RWPE2 (cell line): ENCODE measurements at regions not wholly inside any gene's neighbourhood (a gene's known extent, or its start where the extent isn't known, plus 50 kb on each side); places are given as distances from the start of the nearest gene placed in this dataset.
"Not testable (repeated sequence)": the region's sequence is repeated elsewhere in the genome, so short reads cannot be mapped to it uniquely, and the experiment has no call there.

Source experiments
- ATAC-seq: fragments of 200-7000 bp; cut with Tn5 transposase; 3 replicates; pipeline ENCODE4 v1.9.1; 2021; ENCODE audit warnings: low read depth
- DNase-seq: peaks from one replicate; pipeline ENCODE4 v3.0.0-alpha.2; 2020; ENCODE audit warnings: low spot score
- H3K27ac ChIP-seq: fragments of 450-650 bp; 2 replicates; pipeline ENCODE4 v1.5.1; 2017; ENCODE audit warnings: mild to moderate bottlenecking; ENCODE audit not compliant: poor library complexity, severe bottlenecking
- H3K27me3 ChIP-seq: fragments of 250-450 bp; sonication (Bioruptor Pico); 2 replicates; pipeline ENCODE4 v1.5.1; 2021; ENCODE audit warnings: mild to moderate bottlenecking, moderate library complexity; ENCODE audit not compliant: insufficient read depth, poor library complexity, severe bottlenecking
- H3K36me3 ChIP-seq: fragments of 250-450 bp; sonication (Bioruptor Pico); 2 replicates; pipeline ENCODE4 v1.5.1; 2020; ENCODE audit warnings: low read depth, mild to moderate bottlenecking, moderate library complexity
- H3K4me1 ChIP-seq: fragments of 250-450 bp; sonication (Bioruptor Pico); 2 replicates; pipeline ENCODE4 v1.5.1; 2021; ENCODE audit warnings: mild to moderate bottlenecking, moderate library complexity; ENCODE audit not compliant: insufficient read depth, poor library complexity, severe bottlenecking
- H3K4me3 ChIP-seq: fragments of 250-450 bp; sonication (Bioruptor Pico); 2 replicates; pipeline ENCODE4 v1.5.1; 2021; ENCODE audit warnings: mild to moderate bottlenecking, moderate library complexity; ENCODE audit not compliant: severe bottlenecking
- H3K9me3 ChIP-seq: fragments of 250-450 bp; sonication (Bioruptor Pico); 2 replicates; pipeline ENCODE4 v1.5.1; 2021; ENCODE audit warnings: mild to moderate bottlenecking, moderate library complexity; ENCODE audit not compliant: severe bottlenecking
- TF ChIP-seq, protein P1 (sequence below): fragments of 450-650 bp; IDR thresholded peaks from one replicate; pipeline ENCODE4 v1.5.1; 2017; ENCODE audit warnings: mild to moderate bottlenecking, moderate library complexity; ENCODE audit not compliant: poor library complexity, severe bottlenecking

DNA sequence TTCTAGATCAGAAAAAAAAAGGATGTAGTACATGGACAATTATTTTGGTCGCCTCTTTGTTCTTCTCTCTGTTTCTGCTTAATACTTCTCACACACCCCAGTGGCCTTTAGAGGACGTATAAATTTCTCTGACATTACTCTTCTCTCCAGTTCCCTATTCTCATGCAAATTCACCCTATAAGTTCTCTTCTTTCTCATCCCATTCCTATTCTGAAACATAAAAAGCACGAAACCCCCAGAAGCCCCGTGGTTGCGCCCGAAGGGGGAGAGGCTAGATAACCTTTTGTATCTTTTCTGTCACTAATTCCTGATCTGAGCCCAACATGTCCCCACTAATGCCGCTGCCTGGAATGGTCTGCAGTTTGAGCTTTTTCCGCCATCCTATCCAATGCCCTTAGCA lies 136.9 kb downstream of the SKIDA1 start:
- ATAC-seq (no peak), DNase-seq (no peak)
- Histone ChIP-seq H3K36me3 (no peaks in the 10 kb centered on the region), H3K4me3 (no peak overlapping the region), H3K4me1 (no peaks in the 10 kb centered on the region), H3K9me3 (no peaks in the 10 kb centered on the region), H3K27me3 (no peaks in the 10 kb centered on the region), H3K27ac (no peak overlapping the region)
- TF ChIP-seq, protein P1, sequence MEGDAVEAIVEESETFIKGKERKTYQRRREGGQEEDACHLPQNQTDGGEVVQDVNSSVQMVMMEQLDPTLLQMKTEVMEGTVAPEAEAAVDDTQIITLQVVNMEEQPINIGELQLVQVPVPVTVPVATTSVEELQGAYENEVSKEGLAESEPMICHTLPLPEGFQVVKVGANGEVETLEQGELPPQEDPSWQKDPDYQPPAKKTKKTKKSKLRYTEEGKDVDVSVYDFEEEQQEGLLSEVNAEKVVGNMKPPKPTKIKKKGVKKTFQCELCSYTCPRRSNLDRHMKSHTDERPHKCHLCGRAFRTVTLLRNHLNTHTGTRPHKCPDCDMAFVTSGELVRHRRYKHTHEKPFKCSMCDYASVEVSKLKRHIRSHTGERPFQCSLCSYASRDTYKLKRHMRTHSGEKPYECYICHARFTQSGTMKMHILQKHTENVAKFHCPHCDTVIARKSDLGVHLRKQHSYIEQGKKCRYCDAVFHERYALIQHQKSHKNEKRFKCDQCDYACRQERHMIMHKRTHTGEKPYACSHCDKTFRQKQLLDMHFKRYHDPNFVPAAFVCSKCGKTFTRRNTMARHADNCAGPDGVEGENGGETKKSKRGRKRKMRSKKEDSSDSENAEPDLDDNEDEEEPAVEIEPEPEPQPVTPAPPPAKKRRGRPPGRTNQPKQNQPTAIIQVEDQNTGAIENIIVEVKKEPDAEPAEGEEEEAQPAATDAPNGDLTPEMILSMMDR = no peak

DNA sequence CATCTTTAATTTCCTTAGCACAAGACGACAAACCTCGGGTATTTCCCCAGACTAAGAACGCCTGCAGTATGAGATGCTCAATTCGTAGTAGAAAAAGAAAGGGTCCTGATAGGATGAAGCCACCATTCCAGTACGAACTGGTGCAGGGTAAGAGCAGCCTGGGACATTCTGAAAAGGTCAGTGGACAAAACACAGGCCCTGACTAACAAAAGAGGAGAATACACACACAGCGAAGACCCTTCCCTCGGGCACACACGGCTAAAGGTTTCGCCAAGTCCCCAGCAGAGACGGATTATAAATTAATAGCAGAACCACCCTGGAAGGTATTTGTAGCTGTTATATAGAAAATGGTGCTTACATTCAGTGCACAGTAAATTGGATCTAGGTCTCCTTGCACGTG lies 137.6 kb downstream of the SKIDA1 start:
- H3K4me3 ChIP-seq = no peak overlapping the region
- H3K9me3 ChIP-seq = no peaks in the 10 kb centered on the region
- no peaks in the 10 kb centered on the region for H3K36me3 ChIP-seq
- no peak for ATAC-seq
- no peak for DNase-seq
- no peaks in the 10 kb centered on the region for H3K27me3 ChIP-seq
- no peaks in the 10 kb centered on the region for H3K4me1 ChIP-seq
- TF ChIP-seq, protein P1 = no peak
- no peak overlapping the region for H3K27ac ChIP-seq

DNA sequence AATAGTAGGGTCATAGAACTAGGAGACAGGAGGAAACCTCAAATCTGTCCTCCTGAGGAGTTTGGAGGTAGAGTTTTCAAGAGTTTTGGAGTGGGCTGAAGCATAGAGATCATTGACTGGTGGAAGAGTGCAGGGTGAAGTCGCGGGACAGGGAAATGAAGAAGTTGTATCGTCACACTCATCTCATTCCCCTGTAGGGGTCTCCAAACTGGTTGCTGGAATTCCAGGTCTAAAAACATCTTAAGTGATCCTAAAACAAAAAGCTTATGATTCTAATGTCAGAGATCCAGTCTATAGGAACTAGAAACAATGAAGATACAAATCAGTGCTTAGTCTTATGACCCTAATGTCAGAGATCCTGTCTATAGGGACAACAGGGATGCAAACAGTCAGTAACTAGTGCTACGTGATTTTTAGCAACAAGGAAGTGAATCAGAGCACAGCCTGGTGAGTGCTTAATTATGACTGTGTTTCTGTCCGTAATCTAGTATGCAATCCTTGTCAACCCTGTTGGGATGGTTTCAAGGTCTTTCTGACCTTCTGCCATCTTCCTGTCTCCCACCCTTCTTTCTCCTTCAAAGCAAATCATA lies 139.4 kb downstream of the SKIDA1 start:
- no peaks in the 10 kb centered on the region for H3K27me3 ChIP-seq
- no peaks in the 10 kb centered on the region for H3K4me1 ChIP-seq
- ATAC-seq = no peak
- H3K4me3 ChIP-seq = no peak overlapping the region
- no peaks in the 10 kb centered on the region for H3K36me3 ChIP-seq
- TF ChIP-seq, protein P1 = no peak
- H3K27ac ChIP-seq = no peak overlapping the region
- DNase-seq = no peak
- H3K9me3 ChIP-seq = no peaks in the 10 kb centered on the region

DNA sequence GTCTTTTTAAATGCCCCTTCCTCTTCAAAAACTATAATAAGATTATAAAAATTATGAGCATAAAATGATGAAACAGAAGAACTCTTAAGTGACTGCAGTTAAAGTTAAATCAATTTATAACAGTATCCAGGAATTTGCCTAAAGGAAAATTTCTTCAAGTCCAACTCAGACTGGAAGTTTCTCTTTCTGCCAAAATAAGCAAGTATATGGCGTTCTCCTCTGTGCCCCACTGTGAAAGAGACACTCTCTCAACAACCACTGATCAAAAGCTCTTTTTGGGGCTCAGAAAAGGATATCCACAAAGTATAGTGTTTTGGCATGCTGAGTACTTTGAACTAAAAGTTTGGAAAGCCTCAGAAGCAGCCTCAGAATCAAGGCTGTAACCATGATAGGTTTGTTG lies 139.9 kb downstream of the SKIDA1 start:
- Histone ChIP-seq H3K27me3 (no peaks in the 10 kb centered on the region), H3K9me3 (no peaks in the 10 kb centered on the region), H3K27ac (no peak overlapping the region), H3K36me3 (no peaks in the 10 kb centered on the region), H3K4me3 (no peak overlapping the region), H3K4me1 (no peaks in the 10 kb centered on the region)
- TF ChIP-seq, protein P1 = no peak
- ATAC-seq = no peak
- DNase-seq = no peak

DNA sequence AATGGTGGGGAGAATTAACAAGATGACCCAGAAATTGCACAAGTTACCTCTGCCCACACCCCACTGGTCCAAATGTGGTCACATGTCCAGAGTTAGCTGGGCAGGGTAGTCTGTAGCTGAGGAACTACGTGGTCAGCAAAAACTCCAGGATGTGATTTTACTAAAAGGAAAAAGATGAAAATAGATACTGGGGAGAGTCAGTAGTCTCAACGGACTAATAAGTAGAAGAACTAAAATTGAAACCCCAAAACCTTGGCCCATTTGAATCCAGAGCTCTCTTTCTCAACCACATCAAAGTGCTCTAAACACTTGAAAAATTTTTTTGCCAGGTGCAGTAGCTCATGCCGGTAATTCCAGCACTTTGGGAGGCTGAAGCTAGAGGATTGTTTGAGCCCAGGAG lies 146.3 kb downstream of the SKIDA1 start:
- no peaks in the 10 kb centered on the region for H3K27me3 ChIP-seq
- DNase-seq (no peak), ATAC-seq (no peak)
- no peak overlapping the region for H3K27ac ChIP-seq
- peaks cover 3% of the 10 kb centered on the region for H3K4me1 ChIP-seq
- H3K4me3 ChIP-seq = no peak overlapping the region
- H3K36me3 ChIP-seq = no peaks in the 10 kb centered on the region
- no peaks in the 10 kb centered on the region for H3K9me3 ChIP-seq
- TF ChIP-seq, protein P1 = no peak

DNA sequence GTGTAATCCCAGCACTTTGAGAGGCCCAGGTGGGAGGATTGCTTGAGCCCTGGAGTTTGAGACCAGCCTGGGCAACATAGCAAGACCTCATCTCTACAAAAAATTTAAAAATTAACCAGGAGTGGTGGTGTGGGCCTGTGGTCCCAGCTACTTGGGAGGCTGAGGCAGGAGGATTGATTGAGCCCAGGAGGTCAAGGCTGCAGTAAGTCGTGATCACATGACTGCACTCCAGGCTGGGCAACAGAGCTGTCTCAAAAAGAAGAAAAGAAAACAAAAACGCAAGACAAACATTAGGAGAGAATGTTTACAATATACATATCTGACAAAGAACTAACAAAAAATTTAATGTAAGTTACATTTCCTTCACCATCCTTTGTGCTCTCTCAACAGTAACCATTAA lies 150.2 kb downstream of the SKIDA1 start:
- not testable (repeated sequence) for DNase-seq, H3K36me3 ChIP-seq, ATAC-seq, H3K27ac ChIP-seq, H3K27me3 ChIP-seq, H3K4me3 ChIP-seq, H3K9me3 ChIP-seq
- H3K4me1 ChIP-seq = peaks cover 10% of the 10 kb centered on the region

DNA sequence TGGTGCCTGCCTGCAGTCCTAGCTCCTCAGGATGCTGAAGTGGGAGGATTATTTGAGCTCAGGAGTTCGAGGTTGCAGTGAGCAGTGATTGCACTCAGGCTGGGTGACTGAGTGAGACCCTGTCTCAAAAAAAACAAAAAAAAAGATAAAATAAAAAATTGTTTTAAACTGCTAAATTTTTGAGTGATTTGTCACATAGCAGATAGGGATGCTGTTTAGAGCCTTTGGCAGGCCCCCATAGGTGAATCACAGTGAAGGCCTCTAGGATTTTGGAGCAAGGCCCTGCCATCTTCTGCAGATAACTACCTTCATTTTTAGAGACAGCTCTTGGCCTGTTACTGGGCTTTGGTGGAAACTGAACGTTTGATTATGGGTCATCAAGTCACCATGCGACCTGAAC lies 151.6 kb downstream of the SKIDA1 start:
- peaks cover 21% of the 10 kb centered on the region for H3K4me1 ChIP-seq
- ATAC-seq, H3K9me3 ChIP-seq, H3K27me3 ChIP-seq, H3K36me3 ChIP-seq, H3K27ac ChIP-seq, DNase-seq, H3K4me3 ChIP-seq: not testable (repeated sequence)
